ENCODE measurements at regions not wholly inside any gene's neighbourhood (a gene's known extent, or its start where the extent isn't known, plus 50 kb on each side); places are given as distances from the start of the nearest gene placed in this dataset.
"Not testable (repeated sequence)": the region's sequence is repeated elsewhere in the genome, so short reads cannot be mapped to it uniquely, and the experiment has no call there.

DNA sequence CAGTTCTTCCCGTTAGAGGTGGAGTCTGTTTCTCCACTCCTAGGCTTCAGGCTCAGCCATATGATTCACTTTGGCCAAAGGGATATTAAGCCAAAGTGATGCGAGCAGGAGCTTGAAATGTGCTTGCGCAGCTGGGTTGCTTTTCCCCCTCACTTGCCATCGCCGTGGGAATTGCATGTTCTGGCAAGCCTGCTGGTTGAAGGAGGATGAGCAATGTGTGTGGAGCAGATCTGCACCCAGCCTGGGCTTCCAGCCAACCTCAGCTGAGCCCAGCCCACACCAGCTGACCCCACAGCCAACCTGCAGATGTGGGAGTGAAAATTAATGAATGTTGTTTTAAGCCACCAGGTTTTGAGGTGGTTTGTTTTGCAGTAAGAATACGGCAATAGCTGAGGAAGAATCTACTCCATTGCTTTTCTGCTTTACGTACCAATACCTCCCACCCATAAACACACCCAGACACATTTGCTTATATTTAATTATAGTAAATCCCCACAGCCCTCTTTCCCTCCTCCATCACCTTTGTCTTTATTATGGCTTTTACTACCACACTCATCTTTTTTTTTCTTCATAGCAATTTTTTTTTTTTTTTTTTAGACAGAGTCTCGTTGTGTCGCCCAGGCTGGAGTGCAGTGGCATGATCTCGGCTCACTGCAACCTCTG lies 132.8 kb upstream of the FUNDC1 start:
- peak in 35 of 51 donors; percentile 0 to 46 (median 3) for DNase-seq

DNA sequence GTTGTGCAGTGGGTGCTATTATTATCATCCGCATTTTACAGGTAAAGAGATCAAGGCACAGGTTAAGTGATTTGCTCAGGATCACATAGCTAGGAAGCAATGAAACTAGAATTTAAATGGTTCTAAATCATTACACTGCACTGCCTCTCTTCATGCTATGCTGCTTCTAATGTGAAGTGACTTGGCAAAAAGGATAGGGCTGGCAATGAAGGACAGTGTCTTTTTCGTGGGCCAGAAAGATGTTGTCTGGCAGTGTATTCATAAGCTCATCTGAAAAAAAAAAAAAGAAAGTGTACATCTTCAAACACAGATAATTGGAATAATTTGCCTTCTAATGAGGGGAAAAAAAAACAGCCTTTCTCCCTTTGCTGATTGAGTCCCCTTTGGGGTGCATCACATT lies 132.2 kb upstream of the FUNDC1 start:
- DNase-seq, result no peak

GRCh38 chrX:44669626-44670025 lies 127.0 kb upstream of the FUNDC1 start:
- no peak for DNase-seq

- DNase-seq, result no peak
Observed at GRCh38 chrX:44667771-44668170, 125.1 kb upstream of the FUNDC1 start.

GRCh38 chrX:44657718-44658246 lies 115.1 kb upstream of the FUNDC1 start:
- not testable (repeated sequence) for DNase-seq

- DNase-seq, result peak in 4 of 51 donors; percentile 0
Observed at GRCh38 chrX:44651358-44651757, 108.7 kb upstream of the FUNDC1 start.

GRCh38 chrX:44643723-44644122 lies 101.1 kb upstream of the FUNDC1 start:
- no peak for DNase-seq

DNA sequence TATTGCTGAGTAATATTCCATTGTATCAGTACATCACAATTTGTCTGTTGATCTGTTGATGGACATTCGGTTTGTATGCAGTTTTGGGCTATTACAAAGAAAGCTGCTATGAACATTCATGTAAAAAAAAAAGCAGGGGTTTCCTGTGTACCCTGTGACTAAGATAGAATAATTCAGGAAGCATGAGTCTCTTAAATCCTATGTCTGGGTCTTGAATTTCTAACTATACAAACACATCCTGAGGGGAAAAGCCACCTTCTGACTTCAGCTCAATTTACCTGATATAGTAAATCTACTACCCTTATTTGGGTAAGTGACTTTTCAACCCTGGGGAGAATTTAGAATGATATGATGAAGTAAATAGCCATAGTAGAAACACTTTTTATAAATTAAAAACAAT lies 94.6 kb upstream of the FUNDC1 start:
- DNase-seq, result no peak

DNA sequence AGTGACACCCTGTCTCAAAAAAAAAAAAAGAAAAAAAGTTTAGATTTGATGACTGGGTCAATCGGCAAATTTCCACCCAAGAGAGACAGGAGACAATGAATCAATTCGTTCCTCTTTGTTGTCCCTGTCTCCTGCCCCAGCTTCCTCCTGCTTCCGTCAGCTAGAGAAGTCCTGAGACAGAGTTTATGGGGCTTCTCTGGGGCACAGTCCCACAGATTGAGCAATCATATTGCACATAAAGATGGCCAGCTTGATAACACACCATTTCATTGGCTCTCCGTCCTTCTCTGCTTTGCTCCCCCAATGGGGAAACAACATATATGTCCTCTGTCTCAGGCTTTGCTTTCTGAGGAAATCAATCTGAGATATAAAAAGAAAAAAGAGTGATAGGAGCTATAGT lies 78.4 kb upstream of the FUNDC1 start:
- DNase-seq, result no peak

DNA sequence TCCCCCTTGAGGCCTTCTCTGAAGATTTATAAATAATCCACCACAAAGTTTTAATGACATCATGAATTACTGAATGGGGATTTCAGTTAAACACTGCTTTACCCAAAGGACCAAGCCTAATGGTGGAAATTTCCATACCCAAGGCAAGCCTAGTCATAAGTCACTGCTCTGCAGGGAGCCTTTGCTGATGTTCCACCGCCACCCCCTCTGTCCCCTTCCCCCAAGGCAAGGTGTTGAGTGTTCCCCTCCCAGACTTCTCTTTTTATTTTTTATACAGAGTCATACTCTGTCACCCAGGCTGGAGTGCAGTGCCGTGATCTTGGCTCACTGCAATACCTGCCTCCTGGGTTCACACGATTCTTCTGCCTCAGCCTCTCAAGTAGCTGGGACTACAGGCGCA lies 76.4 kb upstream of the FUNDC1 start:
- no peak for DNase-seq

GRCh38 chrX:44596277-44596676 lies 53.6 kb upstream of the FUNDC1 start:
- no peak for DNase-seq

Data from hypothalamus (tissue), 51 donors.